ENCODE measurements at regions not wholly inside any gene's neighbourhood (a gene's known extent, or its start where the extent isn't known, plus 50 kb on each side); places are given as distances from the start of the nearest gene placed in this dataset.
"Not testable (repeated sequence)": the region's sequence is repeated elsewhere in the genome, so short reads cannot be mapped to it uniquely, and the experiment has no call there.

DNA sequence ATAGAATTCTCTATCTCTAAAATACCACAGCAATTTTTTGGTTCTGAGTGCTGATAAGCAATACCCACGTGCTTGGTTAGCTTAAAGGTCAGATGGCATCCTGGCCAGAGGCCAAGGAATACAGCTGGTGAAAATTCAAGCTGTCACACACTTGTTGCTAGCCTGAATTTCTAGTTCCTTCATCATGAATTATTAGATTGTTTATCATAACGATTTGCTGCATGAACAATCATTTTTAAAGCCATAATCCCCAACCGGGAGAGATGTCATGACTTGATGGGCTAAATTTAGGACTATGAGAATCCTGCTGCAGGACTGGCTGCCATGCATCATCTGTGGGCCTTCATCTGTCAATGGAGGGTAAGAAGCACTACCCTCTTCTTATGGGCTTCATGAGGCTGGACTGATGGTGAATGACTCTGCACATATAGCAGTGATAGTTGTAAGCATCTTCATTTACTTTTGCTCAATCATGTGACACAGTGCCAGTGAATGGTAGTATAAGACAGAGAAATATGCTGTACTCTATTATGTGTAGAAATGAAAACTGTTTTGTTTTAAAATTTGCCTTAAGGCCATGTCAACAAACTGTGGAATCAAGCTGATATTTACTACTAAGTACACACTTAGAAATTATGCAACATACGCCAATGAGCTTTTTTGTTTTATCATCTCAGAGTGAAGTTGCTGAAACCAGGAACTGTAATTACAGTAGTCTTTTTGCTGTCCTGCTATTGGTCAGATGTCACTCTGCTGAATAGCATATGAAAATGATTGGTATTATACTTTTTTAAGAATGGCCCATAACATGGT, 80.5 kb upstream of the RALGPS2 start:
- no peak for DNase-seq

DNA sequence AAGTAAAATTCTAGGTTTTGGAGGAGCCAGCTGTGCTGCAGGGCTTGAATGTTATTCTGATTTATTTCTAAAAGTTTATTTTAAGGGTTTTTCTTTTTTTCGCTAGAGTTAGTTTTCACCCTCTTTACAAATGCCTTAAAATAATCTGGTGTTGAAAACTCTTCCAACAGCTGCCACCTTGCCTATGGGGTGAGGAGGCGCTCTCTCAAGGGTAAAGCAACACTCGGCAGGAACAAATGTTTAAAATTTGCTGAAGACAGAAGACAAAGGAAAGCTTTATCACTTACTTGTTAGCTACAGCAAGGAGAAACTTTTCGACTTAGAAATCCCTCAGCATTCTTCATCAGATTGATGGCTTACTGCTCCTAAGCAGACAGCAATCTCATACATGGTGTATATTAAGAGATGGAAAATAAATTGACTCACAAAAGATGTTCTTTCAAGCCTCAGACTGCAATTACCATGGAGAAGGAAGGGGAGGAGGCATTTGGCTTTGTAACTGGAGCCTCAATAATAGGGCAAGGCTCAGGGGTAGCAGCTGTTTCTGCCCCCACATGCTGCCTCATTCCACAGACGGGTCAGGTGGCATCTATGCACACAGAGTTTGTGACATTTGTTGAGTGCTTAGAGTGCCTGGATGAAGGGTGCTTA, 79.8 kb upstream of the RALGPS2 start:
- no peak for DNase-seq

DNA sequence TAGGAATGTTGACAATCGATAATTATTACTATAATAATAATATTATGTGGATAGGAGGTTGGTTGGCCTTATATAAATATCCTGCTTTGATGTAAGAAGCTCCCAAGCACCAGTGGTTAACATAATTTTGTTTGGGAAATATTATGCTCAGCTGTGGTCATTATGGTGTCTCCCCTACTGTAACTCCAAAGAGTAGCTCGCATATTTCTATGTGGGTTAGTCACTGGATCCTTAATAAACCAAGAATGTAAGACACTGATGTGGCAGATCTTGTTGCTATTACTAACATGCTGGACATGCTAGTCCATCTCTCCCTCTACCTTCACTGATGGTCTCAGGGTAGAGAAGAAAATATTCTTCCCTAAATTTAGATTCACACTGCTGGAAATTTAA, 79.2 kb upstream of the RALGPS2 start:
- DNase-seq, result no peak

DNA sequence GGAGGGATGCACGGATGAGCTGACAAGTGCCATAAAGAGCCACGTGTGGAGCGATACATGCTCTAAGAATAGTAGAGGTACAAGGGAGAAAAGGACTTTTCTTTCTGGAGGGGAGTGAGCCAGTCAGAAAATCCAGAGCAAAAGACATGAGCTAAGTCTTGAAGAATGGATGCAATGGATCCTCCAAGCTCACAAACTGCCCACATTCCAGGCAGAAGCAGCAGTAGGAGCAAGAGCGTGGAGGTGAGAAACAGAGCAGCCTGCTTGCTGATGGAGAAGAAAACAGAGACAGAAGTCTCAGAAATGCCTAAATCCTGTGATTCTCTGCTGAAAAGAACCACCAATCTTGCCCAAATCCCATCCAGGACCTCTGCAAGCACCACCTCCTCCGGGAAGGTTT, 78.2 kb upstream of the RALGPS2 start:
- DNase-seq, result no peak

DNA sequence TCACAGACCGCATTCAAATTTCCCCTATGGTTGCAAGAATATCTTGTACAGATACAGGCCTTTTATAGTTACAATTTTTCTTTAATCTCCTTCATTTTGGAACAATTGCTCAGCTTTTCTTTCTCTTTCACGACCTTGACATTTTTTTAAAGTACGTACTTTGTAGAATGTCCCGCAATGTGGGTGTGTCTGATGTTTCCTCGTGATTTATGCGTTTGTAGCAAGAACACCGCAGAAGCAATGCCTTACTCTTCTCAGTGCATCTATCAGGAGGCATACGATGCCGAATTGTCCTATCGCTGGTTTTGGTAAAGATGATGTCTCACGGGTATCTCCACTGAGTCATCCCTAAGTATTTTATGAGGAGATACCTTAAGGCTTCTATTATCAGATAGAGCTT, 76.9 kb upstream of the RALGPS2 start:
- no peak for DNase-seq

DNA sequence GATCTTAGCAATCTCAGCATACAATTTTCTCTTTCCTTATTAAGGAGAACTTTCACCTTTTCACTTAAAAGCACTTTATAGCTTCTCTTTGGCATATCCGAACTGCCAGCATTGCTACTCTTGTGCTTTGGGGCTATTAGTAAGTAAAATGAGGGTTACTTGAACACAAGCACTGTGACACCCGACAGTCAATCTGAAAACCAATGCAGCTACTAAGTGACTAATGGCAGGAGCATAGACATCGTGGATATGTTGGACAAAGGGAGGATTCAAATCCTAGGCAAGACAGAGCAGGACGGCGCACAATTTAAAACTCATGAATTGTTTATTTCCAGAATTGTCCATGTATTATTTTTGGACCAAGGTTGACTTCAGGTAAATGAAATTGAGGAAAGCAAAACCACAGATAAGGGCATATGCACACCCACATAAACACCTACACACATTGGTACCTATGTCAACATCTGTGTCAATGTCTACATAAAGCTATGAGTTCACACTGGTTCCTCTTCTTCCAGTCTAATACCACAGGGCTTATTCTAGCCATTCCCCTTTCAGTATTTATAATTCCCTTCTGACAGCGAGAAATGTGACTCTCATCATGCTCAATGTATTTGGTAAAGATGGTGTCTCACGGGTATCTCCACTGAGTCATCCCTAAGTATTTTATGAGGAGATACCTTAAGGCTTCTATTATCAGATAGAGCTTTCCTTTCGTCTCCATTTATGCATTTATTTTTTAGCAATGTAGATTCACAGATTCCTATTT, 75.3 kb upstream of the RALGPS2 start:
- DNase-seq, result no peak

DNA sequence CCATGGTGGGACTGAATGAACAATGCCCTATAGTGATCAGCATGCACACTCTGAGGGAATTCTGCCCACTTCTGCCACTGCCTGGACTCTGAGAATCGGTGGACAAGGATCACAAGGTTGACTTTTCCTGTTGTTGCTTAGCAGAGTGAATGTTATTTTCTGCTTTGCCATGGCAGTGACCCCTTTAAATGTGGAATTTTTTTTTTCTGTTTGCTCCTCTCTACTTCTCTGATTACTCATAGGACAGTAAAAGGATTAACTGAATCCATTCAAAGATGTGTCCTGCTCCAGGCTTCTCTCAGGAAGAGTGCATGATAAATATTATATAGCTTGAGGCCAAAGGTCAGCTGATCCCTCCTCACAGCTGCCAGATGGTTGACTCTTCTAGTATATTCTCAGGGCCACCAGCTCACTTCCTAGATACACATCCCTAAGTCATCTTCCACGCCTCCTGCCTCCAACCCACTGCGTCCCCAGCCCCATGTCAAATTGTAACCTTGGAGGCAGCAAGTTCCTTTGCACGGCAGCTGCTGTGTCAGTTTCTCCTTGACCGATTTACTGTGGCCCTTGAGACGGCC, 74.0 kb upstream of the RALGPS2 start:
- no peak for DNase-seq

DNA sequence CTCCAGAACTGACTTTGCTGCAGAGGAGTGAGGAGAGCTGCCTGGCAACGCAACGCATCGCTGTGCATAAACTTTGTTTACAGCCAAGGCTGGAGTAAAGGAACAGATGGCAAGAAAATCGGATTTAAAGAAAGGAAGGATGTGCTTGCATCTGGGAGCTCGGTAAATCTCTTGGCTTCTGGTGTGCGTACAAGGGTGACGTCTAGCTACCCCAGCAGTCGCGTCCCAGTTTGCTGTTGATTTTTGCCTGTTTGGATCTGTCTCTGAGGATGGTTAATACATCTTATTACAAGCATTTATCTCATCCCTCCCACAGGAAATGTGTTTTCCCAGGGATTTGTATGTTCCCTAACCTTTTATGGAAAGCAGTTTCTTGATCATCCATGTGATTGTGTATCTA, 73.3 kb upstream of the RALGPS2 start:
- no peak for DNase-seq

DNA sequence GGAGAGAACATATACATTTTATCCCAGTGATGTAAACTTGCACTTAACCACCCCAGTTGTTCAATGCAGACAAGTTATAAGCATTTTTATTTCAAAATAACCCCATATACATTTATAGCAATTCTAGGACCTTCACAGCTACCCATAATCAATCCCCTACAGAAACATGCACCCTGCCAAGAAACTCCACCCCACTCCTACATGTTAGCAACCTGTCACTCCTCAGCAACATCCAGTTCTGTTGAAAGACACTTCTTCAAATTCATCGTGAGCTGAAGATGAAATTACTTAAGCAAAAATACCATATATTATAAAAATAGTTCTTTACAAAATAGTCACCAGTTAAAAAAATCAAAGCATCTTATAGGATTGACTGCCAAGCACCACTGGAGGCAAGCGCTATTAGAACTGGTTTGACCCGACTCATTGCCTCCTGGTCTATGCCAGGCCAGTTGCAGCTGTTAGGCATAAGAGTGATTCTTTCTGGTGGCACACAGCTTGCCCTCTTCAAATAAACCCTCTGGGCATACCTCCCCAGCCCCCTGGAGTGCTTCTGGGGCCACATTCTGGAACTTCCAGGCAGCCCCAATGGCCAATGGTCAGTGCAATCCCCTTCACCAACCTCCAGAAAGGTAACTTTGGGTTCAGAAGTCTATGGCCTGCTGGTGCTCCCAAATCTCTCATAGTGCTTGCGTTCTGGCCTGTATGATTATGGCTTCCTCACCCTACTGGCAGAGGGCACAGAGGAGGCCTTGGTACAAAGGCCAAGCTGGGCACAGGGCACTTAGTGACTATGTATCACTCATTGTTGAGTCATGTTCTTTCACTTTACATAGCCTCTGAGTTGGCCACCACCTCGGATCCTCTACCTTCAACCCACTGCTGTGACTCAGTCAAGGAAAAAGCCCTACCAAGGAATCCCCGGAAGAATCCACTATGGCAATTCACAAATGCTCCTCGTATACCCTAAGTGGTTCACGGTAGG, 72.2 kb upstream of the RALGPS2 start:
- no peak for DNase-seq

DNA sequence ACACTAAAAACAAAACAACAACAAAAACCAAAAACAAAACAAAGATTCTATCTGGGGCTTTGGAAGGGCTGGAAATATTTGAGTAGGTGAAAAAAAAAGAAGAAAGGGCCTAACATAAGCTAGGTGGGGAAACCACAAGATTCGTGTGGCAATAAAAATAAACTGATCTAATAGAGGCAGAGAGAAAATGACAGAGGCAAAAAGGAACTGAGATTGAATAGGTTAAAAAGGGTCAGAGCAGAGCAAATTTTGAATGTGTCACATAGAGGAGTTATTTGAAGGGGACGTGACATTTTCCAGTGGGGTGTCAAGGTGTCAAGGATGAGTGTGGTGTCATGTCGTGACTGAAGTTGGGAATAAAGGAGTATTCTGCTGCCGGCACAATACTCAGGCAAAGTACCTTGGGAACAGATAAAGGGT, 65.2 kb upstream of the RALGPS2 start:
- no peak for DNase-seq

DNA sequence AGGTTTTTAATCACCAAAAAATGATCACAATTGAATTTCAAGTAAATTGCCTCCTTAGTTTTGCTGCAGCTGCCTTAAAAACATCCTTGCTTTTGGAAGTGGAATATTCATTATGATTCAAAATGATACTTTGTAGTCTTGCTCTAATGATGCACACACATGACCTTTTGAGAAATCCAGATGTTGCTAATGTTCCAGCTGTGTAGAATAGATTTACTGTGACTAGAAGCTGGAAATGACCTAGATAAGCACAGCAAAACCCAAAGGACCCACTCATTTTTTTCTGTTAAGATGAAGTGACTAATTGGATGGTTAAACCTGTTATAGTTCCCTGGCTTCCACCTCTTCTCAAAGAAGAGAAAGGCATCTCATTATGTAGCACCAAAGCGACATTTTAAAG, 64.6 kb upstream of the RALGPS2 start:
- DNase-seq, result no peak

DNA sequence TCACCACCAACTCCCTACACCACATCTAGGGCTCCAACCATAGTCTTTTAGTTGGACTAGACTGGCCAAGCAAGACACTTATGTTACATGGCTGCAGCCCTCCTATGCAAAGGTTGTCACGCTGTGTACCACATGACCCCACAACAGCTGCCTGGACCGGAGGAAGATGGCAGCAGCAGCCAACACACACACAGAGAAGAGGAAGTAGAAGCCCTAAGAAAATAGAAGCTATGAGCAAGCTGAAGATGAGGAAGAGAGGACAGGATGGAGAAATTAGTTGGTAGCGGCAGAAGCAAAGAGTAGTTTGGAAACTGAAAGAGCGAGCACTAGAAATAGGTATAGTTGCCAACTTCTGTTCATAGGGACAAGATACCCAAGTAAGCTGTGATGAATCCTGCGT, 60.8 kb upstream of the RALGPS2 start:
- no peak for DNase-seq

DNA sequence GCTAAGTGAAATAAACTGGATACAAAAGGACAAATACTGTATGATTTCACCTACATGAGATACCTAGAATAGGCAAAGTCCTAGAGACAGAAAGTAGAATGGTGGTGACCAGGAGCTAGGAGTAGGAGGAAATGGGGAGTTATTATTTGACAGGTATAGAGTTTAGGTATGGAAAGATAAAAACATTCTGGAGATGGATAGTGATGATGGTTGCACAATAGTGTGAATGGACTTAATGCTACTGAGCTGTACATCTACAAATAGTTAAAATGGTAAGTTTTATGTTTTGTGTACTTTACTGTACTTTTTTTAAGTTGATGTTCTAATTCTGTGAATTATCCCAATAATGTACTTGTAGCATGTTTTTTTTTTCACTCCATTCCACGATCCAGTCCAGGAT, 59.5 kb upstream of the RALGPS2 start:
- DNase-seq, result no peak

DNA sequence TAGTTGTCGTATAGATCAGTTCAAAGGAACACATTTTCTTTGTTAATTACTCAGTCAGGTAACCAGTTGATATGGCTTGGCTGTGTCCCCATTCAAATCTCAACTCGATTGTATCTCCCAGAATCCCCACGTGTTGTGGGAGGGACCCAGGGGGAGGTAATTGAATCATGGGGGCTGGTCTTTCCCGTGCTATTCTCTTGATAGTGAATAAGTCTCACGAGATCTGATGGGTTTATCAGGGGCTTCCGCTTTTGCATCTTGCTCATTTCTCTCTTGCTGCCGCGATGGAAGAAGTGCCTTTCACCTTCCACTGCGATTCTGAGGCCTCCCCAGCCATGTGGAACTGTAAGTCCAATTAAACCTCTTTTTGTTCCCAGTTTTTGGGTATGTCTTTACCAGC, 58.2 kb upstream of the RALGPS2 start:
- DNase-seq, result not testable (repeated sequence)

DNA sequence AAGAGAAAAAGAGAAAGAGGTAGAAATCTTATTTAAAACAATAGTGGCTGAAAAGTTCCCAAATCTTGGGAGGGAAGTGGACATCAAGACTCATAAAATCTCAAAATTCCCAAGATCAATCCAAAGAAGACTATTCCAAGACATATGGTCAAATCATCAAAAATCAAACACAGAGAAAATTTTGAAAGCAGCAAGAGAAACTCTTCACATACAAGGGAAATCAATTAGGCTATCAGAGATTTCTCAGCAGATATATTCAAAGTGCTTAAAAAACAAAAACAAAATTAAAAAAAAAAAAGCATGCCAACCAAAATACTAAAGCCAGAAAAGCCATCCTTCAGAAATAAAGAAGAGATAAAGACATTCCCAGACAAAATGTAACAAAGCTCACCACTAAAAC, 52.6 kb upstream of the RALGPS2 start:
- no peak for DNase-seq

DNA sequence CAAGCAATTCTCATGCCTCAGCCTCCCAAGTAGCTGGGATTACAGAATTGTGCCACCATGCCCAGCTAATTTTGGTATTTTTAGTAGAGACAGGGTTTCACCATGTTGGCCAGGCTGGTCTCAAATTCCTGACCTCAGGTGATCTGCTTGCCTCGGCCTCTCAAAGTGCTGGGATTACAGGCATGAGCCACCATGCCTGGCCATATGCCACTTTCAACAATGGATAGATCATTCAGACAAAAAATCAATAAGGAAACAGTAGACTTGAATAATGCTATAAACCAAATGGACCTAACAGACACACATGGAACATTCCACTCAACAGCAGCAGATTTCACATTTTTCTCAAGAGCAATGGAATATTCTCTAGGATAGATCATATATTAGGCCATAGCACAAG, 50.5 kb upstream of the RALGPS2 start:
- not testable (repeated sequence) for DNase-seq

Measured in GF-D8 (cell line).